MM.1S (cell line): ENCODE measurements at regions not wholly inside any gene's neighbourhood (a gene's known extent, or its start where the extent isn't known, plus 50 kb on each side); places are given as distances from the start of the nearest gene placed in this dataset.

Experiments
- EZH2phosphoT487 ChIP-seq: fragments of 300-600 bp; sonication (generic); IDR thresholded peaks from 2 replicates; pipeline ENCODE4 v1.6.1; 2018; ENCODE audit warnings: antibody characterized with exemption, low read length
- TF ChIP-seq, protein P1 (sequence below): fragments of 300-600 bp; sonication (generic); IDR thresholded peaks from 2 replicates; pipeline ENCODE4 v1.5.1; 2016; ENCODE audit warnings: antibody characterized with exemption, low read length, mixed read lengths

DNA sequence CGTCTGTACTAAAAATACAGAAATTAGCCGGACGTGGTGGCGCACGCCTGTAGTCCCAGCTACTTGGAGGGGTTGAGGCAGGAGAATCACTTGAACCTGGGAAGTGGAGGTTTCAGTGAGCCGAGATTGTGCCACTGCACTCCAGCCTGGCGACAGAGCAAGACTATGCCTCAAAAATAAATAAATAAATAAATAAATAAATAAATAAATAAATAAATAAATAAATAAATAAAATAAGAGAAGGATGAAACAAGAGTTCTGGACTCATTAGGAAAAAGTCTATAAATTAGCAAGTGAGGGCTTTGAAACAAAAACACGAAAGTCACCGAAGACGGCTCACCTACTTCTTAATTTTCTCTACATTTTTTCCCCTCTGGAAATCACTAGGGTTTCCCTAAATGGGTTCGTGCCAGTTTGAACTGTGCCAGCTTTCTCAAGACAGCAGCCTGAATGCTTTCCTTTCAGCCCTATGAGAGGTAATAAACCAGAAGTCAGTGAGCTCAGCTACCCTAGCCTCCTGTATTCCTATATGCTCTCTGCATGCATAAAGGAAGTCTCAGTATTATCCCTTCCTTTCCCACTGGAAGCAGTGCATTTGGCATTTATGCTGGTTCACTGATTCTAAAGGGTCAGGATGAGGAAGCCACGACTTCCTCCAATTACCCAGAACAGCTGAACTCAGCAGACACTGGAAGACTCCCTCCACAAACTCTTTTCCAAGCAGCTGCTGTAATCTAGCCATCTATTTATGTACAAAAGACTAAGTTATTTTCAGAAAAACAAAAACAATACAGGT, 266.9 kb downstream of the ZBBX start:
- TF ChIP-seq, protein P1, sequence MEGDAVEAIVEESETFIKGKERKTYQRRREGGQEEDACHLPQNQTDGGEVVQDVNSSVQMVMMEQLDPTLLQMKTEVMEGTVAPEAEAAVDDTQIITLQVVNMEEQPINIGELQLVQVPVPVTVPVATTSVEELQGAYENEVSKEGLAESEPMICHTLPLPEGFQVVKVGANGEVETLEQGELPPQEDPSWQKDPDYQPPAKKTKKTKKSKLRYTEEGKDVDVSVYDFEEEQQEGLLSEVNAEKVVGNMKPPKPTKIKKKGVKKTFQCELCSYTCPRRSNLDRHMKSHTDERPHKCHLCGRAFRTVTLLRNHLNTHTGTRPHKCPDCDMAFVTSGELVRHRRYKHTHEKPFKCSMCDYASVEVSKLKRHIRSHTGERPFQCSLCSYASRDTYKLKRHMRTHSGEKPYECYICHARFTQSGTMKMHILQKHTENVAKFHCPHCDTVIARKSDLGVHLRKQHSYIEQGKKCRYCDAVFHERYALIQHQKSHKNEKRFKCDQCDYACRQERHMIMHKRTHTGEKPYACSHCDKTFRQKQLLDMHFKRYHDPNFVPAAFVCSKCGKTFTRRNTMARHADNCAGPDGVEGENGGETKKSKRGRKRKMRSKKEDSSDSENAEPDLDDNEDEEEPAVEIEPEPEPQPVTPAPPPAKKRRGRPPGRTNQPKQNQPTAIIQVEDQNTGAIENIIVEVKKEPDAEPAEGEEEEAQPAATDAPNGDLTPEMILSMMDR: no peak
- no peak for TF ChIP-seq EZH2phosphoT487
